SK-N-SH treated with all-trans-retinoic acid at 6 μM for 48 hours (cell line): ENCODE measurements at regions not wholly inside any gene's neighbourhood (a gene's known extent, or its start where the extent isn't known, plus 50 kb on each side); places are given as distances from the start of the nearest gene placed in this dataset.

ENCODE experiments used
- ARNTL ChIP-seq: fragments of 450-650 bp; formaldehyde crosslinking; IDR thresholded peaks from 2 replicates; pipeline ENCODE4 v1.5.0; 2020; ENCODE audit warnings: low read depth, mild to moderate bottlenecking, moderate library complexity, borderline replicate concordance
- CSDC2 ChIP-seq: fragments of 250-450 bp; sonication (Bioruptor Pico); IDR thresholded peaks from 2 replicates; pipeline ENCODE4 v1.5.0; 2020; ENCODE audit warnings: mild to moderate bottlenecking, moderate library complexity
- ESRRG ChIP-seq: fragments of 250-450 bp; sonication (Bioruptor Pico); IDR thresholded peaks from 2 replicates; pipeline ENCODE4 v1.6.1; 2021; ENCODE audit warnings: mild to moderate bottlenecking
- GLIS3 ChIP-seq: fragments of 250-450 bp; sonication (Bioruptor Pico); IDR thresholded peaks from 2 replicates; pipeline ENCODE4 v1.5.0; 2020; ENCODE audit warnings: mild to moderate bottlenecking, moderate library complexity
- TCF4 ChIP-seq: fragments of 250-450 bp; sonication (Bioruptor Pico); IDR thresholded peaks from 2 replicates; pipeline ENCODE4 v1.8.0; 2021; ENCODE audit warnings: mild to moderate bottlenecking, moderate library complexity, borderline replicate concordance
- ZFP3 ChIP-seq: fragments of 250-450 bp; sonication (Bioruptor Pico); IDR thresholded peaks from 2 replicates; pipeline ENCODE4 v1.5.0; 2020; ENCODE audit warnings: mild to moderate bottlenecking, moderate library complexity
- ZFP30 ChIP-seq: fragments of 450-650 bp; formaldehyde crosslinking; IDR thresholded peaks from 2 replicates; pipeline ENCODE4 v1.5.0; 2022; ENCODE audit warnings: mild to moderate bottlenecking, moderate library complexity
- ZNF8 ChIP-seq: fragments of 450-650 bp; formaldehyde crosslinking; IDR thresholded peaks from 2 replicates; pipeline ENCODE4 v1.5.0; 2020; ENCODE audit warnings: mild to moderate bottlenecking, moderate library complexity
- TF ChIP-seq, protein P1 (sequence below): fragments of 250-450 bp; sonication (Bioruptor Pico); IDR thresholded peaks from 2 replicates; pipeline ENCODE4 v1.8.0; 2020; ENCODE audit warnings: mild to moderate bottlenecking, moderate library complexity, borderline replicate concordance
- TF ChIP-seq, protein P2 (sequence below): fragments of 250-450 bp; sonication (Bioruptor Pico); IDR thresholded peaks from 2 replicates; pipeline ENCODE4 v1.5.1; 2021; ENCODE audit warnings: mild to moderate bottlenecking, moderate library complexity
- TF ChIP-seq, protein P3 (sequence below): fragments of 250-450 bp; sonication (Bioruptor Pico); IDR thresholded peaks from 2 replicates; pipeline ENCODE4 v1.5.1; 2020; ENCODE audit warnings: low read depth, mild to moderate bottlenecking, moderate library complexity
- TF ChIP-seq, protein P4 (sequence below): fragments of 250-450 bp; sonication (Bioruptor Pico); IDR thresholded peaks from 2 replicates; pipeline ENCODE4 v1.5.0; 2020; ENCODE audit warnings: mild to moderate bottlenecking, moderate library complexity

DNA sequence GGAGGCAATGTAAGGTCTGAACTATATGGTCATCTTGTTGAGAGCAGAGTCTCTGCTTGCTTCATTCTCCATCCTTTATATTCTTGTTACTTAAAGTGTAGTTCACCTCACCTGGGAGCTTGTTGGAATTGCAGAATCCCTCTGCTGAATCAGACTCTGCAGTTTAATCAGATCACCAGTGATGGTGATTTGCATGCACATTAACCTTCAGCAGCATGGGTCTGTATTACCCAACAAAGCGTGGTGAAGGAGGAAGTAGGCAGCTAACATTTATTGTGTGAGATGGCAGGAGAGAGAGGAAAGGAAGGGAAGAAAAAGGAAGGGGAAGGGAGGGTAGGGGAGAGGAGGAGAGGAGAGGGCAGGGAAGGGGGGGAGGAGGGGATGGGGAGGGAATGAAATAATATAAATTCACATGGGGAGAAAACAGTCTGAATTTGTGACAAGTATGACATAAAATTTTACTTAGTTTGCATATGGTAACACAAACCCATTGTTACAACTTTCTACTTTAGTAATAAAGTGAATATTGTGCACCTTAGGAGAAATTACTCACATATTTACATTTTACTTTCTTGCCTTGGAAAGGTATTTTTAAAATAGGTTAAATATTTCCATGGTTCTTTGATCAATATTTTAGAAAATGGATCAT is 740.7 kb downstream of the DHX35 start:
- TF ChIP-seq, protein P1, sequence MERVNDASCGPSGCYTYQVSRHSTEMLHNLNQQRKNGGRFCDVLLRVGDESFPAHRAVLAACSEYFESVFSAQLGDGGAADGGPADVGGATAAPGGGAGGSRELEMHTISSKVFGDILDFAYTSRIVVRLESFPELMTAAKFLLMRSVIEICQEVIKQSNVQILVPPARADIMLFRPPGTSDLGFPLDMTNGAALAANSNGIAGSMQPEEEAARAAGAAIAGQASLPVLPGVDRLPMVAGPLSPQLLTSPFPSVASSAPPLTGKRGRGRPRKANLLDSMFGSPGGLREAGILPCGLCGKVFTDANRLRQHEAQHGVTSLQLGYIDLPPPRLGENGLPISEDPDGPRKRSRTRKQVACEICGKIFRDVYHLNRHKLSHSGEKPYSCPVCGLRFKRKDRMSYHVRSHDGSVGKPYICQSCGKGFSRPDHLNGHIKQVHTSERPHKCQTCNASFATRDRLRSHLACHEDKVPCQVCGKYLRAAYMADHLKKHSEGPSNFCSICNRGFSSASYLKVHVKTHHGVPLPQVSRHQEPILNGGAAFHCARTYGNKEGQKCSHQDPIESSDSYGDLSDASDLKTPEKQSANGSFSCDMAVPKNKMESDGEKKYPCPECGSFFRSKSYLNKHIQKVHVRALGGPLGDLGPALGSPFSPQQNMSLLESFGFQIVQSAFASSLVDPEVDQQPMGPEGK (CRISPR knock-in tag): no peak
- no peak for TF ChIP-seq TCF4
- no peak for TF ChIP-seq ARNTL (CRISPR knock-in tag)
- no peak for TF ChIP-seq ZFP30 (CRISPR knock-in tag)
- TF ChIP-seq, protein P2, sequence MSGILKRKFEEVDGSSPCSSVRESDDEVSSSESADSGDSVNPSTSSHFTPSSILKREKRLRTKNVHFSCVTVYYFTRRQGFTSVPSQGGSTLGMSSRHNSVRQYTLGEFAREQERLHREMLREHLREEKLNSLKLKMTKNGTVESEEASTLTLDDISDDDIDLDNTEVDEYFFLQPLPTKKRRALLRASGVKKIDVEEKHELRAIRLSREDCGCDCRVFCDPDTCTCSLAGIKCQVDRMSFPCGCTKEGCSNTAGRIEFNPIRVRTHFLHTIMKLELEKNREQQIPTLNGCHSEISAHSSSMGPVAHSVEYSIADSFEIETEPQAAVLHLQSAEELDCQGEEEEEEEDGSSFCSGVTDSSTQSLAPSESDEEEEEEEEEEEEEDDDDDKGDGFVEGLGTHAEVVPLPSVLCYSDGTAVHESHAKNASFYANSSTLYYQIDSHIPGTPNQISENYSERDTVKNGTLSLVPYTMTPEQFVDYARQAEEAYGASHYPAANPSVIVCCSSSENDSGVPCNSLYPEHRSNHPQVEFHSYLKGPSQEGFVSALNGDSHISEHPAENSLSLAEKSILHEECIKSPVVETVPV (CRISPR knock-in tag): no peak
- no peak for TF ChIP-seq GLIS3 (CRISPR knock-in tag)
- TF ChIP-seq CSDC2 (CRISPR knock-in tag): no peak
- TF ChIP-seq ZNF8 (CRISPR knock-in tag): no peak
- TF ChIP-seq, protein P3, sequence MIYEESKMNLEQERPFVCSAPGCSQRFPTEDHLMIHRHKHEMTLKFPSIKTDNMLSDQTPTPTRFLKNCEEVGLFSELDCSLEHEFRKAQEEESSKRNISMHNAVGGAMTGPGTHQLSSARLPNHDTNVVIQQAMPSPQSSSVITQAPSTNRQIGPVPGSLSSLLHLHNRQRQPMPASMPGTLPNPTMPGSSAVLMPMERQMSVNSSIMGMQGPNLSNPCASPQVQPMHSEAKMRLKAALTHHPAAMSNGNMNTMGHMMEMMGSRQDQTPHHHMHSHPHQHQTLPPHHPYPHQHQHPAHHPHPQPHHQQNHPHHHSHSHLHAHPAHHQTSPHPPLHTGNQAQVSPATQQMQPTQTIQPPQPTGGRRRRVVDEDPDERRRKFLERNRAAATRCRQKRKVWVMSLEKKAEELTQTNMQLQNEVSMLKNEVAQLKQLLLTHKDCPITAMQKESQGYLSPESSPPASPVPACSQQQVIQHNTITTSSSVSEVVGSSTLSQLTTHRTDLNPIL (CRISPR knock-in tag): no peak
- no peak for TF ChIP-seq ESRRG (CRISPR knock-in tag)
- no peak for TF ChIP-seq ZFP3 (CRISPR knock-in tag)
- TF ChIP-seq, protein P4, sequence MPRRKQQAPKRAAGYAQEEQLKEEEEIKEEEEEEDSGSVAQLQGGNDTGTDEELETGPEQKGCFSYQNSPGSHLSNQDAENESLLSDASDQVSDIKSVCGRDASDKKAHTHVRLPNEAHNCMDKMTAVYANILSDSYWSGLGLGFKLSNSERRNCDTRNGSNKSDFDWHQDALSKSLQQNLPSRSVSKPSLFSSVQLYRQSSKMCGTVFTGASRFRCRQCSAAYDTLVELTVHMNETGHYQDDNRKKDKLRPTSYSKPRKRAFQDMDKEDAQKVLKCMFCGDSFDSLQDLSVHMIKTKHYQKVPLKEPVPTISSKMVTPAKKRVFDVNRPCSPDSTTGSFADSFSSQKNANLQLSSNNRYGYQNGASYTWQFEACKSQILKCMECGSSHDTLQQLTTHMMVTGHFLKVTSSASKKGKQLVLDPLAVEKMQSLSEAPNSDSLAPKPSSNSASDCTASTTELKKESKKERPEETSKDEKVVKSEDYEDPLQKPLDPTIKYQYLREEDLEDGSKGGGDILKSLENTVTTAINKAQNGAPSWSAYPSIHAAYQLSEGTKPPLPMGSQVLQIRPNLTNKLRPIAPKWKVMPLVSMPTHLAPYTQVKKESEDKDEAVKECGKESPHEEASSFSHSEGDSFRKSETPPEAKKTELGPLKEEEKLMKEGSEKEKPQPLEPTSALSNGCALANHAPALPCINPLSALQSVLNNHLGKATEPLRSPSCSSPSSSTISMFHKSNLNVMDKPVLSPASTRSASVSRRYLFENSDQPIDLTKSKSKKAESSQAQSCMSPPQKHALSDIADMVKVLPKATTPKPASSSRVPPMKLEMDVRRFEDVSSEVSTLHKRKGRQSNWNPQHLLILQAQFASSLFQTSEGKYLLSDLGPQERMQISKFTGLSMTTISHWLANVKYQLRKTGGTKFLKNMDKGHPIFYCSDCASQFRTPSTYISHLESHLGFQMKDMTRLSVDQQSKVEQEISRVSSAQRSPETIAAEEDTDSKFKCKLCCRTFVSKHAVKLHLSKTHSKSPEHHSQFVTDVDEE: no peak
